Cardiac septum (tissue), 1 donor: ENCODE measurements at regions not wholly inside any gene's neighbourhood (a gene's known extent, or its start where the extent isn't known, plus 50 kb on each side); places are given as distances from the start of the nearest gene placed in this dataset.

Experiments used
- DNase-seq: peaks from one replicate; pipeline ENCODE4 v3.0.0-alpha.2; 2020; ENCODE audit warnings: low spot score
- intact Hi-C: fragments of 100-400 bp; cut with DNase I; formaldehyde crosslinking; loops from one replicate; pipeline ENCODE4 v1.14.0; 2022
- donor health status: DM: no; HTN: no; CAD: no.

DNA sequence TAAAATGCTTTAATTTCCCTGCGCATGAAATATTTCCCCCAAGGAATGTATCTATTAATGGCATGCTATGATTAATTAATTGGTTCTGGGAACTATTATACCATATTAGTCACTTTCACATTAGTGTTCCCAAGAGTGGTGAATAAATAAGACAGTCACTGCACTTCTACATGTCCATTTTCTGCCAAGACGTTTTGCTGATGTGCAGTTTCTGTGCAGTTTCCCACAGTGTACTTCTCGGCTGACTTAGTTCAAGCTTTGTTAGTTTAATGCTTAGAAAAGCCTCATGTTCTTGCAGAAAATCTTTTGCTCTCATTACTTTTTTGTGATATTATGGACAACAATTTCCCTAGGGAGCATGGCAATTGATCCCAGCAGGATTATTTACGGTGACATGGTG lies 1014.5 kb downstream of the BRINP3 start:
- intact Hi-C loops: no loop called here
- no peak for DNase-seq

DNA sequence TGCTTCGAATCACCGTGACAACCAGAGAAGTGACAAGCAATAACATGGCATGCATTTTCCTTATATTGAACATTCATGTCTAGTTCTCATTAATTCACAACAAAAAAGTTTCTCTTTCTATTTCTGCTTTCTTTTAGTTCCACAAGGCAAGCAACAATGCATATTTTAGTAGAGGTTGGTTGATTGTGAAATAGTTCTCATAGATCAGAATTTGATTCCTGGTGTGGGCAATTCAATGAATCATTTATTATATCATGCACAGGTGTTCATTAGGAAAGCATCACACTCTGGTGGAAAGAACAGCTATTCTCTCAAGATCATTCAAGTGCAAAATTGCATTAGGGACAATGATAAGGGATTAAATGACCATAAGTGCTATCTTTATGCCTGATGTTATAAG lies 980.9 kb downstream of the BRINP3 start:
- intact Hi-C loops: no loop called here
- no peak for DNase-seq

DNA sequence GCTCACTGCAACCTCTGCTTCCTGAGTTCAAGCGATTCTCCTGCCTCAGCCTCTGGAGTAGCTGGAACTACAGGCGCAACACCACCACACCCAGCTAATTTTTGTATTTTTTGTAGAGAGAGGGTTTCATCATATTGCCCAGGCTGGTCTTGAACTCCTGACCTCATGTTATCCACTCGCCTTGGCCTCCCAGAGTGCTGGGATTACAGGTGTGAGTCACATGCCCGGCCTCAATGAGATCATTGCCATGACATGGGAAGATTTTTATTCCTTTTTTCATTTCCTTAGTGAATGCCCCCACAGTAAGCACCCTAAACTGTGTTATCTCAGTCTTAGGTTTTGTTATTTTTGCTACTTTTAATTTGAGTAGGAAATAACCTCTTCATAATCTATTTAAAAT lies 977.9 kb downstream of the BRINP3 start:
- intact Hi-C loops: no loop called here
- no peak for DNase-seq

DNA sequence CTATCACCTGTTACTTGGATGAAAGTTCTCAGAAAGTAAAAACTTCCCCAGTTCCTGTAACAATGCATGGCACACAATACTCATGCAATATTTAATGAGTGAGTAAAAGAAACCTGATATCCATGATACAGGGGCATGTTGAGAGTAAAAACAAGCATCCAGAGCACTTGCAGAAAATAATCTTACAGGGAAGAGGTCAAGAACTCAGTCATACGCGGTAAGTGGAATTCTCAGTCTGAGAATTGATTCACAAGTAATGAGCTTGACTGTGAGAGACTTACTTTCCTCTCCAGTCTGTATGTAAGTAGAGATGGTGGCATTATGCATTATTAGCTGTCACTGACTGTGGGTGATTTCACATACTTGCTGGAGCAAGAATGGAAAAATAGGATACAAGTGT lies 976.9 kb downstream of the BRINP3 start:
- no peak for DNase-seq
- intact Hi-C loops: no loop called here

DNA sequence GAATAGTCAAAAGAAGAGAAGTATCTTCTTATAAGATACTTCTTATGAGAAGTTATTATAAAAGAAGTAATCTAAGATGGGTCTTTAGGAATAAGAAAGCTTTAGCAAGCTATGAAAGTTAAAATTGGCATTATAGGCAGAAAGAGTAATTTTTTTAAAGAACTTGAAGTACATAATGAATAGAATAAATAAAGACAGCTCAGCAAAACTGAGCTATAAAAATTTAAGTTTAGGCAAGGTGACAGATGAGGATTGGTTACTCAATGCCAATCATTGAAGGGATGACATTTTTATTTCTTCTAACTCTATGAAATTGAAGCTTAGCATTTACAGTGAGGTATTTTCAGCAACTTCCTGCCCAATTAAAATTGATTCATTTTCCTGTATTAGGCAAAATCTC lies 966.8 kb downstream of the BRINP3 start:
- DNase-seq: no peak
- intact Hi-C loops: no loop called here

DNA sequence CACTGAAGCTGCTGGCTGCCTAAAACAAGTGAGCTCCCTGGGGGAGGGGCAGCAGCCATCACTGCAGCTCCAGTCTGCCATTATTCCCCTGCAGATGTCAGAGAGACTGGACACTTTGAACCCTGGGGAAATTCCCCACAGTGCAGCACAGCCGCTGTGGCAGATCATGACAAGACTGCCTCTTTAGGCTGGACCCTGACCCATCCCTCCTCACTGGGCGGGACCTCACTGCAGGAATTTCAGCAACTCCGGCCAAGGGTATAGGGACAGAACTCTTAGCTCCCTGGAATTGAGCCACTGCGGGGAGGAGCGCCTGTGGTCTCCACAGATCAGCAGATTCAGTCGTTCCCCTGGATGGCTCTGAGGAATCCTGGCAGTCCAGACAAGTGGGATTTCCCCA lies 964.6 kb downstream of the BRINP3 start:
- intact Hi-C loops: no loop called here
- no peak for DNase-seq

DNA sequence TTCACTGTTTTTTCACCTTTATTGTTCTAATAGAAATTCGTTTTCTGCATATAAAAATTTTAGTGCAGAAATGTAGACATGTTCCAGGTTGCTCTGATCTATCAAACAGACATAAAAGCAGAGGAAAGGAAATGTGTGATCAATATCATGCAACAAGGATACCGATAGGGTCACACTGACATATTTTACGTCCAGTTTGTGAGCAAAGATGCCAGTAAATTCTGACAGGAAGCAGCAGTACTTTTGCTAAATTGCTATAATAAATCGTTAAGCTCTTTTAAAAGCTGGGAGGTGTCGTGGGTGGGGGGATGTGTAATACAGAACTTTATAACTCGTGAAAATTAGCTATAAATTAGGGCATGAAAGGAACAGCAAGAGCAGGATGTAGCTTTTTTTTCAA lies 955.2 kb downstream of the BRINP3 start:
- intact Hi-C loops: no loop called here
- DNase-seq: no peak

DNA sequence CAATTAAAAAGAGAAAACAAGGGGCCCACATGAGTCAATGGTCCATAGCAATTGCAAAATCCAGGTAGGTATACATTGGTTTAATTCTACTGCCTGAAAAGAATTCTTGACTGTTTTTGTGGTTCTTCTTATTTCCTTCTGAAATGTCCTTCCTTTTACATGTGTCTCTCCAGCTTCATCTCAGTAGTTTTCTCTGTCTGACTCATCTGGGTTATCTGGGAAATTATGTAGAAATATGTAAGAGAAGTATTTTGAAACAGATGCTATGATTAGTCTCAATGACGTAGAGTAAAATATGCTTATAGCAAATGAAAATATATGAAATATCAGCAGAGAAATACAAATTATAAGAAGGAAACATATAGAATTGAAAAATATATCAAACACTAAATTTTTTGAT lies 953.2 kb downstream of the BRINP3 start:
- intact Hi-C loops: no loop called here

DNA sequence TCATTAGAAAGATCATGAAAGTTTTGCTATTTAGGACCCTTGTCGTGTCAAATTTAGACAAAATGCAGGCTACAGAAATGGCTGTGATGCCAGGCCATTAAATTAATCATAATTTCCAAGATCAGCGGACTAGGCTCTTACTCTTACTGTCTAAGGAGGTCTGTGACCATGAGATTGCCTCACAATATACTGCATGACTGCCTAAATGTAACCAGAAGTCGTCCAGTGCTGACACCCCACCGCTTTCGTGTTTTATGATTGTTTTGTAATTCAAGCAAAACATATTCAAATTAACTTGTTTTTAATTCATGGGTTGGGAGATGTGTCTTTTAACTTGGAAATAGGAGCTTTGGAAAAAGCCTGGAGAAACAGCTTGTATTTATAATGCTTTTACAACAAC lies 947.5 kb downstream of the BRINP3 start:
- DNase-seq: no peak
- intact Hi-C loops: no loop called here

More for the DNA sequence above, 953.2 kb downstream of the BRINP3 start:
- DNase-seq: no peak

DNA sequence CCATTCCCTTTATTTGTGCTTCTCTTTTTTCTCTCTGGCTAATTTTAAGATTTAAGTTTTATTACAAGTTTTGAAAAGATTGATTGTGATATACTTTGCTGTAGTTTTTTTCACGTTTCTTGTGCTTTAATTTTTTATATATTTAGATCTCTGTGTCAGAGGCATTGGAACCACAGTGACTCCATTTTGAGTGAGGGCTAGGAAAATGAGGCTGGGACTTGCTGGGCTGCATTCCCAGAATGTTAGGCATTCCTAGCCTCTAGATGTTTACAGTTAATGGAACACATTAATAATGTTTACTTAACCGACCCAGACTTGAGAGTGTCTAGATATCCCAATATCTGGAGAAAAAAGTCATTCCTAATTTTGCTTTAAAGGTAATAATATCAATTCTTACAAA lies 939.4 kb downstream of the BRINP3 start:
- DNase-seq: no peak
- intact Hi-C loops: no loop called here

DNA sequence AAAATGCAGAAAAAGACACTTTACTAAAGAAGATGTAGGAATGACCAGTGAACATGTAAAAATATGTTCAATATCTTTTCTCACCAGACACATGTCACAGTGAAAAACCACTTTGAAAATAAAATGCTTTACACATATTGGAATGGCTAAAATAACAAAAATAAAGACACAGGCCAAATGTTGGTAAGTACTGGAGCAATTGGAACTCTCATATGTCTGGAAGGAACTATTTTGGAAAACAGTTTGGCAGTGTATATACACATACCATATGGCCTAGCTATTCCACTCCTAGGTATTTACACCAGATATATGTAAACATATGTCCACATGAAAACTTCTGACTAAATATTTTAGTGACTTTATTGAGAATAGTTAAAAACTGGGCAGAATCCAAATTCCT lies 927.2 kb downstream of the BRINP3 start:
- intact Hi-C loops: no loop called here
- no peak for DNase-seq

DNA sequence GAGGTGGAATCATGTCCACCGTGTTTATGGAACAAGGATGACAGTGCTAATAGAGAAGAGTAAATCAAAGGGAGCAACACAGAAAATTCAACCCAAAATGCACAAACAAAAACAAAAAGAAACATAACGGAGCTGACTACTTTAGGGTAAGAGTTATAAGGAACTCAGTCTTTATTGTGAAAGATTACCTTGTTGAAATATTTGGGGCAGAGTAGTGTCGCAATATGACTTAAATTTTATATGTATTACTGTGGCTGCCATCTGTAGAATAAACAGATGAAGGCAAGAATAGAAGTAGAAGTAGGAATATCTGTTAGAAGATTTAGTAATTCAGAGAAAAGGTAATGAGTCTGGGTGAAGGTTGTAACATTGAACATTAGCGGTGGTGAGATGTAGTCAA lies 913.9 kb downstream of the BRINP3 start:
- intact Hi-C loops: no loop called here
- no peak for DNase-seq

DNA sequence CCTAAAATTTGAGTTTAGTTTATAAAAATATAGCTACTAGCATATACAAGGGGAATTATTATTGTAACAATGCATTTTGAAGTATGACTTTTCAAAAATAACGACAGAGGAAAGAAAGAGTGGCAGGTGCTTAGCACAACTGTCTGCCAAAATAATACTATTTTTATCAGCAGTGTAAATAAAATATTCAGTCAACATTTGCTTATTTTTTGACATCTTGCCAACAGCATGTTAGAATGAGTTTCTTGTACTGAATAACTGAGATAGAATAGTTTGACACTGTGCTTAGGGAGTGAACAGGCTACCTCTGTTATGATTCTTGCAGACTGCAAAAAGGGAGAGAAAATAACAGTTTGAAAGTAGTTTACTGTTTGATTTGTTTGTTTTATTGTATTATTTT lies 909.8 kb downstream of the BRINP3 start:
- no peak for DNase-seq
- intact Hi-C loops: no loop called here

DNA sequence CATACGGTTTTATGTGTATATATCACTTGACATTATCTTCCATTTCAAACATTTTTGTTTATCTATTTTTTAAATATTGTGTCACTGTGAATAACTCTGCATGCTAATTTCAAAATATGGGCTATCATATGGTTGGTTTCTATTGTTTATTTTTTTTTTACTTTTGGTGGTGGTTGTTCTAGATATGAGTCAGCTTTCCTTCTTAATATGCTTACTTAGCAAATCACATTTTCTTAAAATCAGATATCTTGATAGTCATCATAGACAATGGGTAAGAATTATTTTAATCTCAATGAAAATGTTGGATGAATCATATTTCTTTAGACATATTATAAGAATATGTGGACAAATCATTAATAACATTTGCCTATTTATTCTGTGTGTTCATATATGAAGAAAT lies 881.5 kb downstream of the BRINP3 start:
- DNase-seq: no peak
- intact Hi-C loops: no loop called here

DNA sequence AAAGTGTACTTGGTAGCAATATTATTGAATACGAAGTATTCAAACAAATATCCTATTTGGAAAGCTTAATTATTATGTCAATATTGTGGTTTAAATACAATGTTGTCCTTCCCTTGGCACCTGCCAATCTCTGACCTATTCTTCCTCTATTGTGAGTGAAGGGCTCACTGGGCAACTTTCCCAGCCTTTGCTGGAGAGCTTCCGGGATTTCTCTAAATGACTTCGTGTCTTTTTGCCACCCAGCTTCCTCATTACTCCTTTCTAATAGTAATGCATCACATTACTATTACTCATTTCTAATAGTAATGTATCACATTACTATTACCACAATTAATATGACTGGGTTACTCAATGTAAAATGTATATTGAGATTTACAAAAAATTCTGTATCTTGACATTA lies 880.6 kb downstream of the BRINP3 start:
- intact Hi-C loops: no loop called here
- no peak for DNase-seq

DNA sequence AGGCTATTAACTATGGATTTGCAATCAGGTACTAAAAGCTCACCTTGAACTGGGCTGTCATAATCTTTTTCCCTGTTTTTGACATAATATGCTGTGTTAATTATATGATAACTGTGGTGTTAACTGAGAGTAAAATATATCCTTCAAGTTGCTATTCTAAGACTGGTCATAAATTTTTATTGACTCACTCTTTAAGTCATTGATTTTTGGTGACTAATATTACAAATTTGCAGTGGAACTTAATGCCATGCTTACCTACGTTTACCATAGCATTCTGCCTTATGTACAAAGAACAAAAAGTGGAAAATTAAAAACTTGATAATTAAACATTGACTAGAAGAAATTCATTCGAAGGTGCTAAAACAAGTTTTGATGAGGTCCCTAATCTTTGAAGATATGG lies 872.4 kb downstream of the BRINP3 start:
- intact Hi-C loops: no loop called here

DNA sequence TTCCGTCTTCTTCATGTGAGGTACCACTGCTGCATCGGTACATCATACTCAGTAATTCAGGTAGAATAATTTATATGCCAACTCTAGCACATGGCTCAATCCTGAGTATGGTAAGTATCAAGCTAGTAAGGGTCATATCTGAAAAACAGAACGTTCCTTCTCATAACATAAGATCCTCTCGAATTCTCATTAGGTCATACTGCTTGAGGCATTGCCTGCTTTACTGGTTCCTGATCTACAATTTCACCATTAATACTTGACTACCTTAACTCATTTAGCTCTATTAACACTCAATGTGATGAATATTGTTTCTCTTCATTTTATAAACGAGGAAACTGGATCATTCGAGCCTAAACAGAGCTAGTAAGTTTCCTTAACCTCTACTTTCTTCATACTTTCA lies 871.6 kb downstream of the BRINP3 start:
- intact Hi-C loops: no loop called here
- DNase-seq: no peak

More for the DNA sequence above, 872.4 kb downstream of the BRINP3 start:
- no peak for DNase-seq

DNA sequence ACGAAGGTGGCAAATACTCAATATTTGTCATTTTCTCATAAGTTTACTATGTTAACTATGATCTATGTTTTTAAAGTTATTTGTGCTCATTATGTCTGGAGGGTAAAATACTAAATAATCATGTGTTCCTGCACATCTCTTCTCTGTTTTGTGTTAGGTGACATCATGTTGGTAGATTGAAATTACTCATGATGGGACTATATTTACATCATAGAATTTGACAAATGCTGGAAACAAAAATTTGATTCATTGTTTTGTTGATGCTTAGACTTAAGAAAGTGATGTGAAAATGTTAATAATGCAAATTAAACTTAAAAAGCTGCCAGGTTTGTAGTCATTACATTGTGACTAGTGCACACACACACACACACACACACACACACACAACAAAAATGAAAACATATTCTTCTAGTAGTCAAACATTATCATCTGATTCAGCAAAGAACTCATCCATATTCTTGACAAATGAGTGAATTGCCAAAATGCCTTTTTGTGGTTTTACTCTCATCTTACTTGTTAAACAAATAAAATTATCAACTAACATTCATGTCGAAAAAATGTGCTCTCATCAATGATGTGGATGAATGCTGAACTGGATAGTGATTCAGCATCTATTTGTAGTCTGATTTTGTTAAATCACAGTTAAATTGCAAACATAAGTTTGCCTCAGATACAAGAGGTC lies 870.7 kb downstream of the BRINP3 start:
- intact Hi-C loops: no loop called here

DNA sequence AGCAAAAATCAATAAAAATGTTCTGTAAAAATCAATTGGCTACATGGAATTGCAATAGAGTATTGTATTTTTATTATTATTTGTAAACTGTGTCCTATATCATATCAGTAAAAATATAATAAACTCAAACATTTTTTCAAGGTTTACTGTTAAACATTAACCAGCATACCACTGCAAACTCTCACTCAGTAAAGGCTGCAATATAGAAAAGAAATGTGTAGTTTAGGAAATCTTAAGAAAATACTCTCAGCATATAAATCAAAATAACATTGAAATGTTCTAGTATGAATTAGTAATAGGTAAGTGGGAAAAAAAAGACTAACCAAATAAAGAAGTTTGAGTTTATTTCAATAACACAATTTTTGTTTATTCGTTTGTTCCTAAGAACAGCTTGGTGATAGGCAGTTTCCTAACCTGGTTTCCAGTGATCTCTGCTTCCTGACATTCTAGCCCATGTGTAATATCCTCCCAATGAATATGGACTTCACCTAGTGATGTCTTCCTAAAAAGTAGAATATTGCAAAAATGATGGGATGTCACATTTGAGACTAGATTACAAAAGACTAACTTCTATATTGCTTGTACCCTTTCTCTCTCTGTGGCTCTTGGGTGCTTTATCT lies 870.1 kb downstream of the BRINP3 start:
- intact Hi-C loops: no loop called here

More for the DNA sequence above, 870.7 kb downstream of the BRINP3 start:
- no peak for DNase-seq

DNA sequence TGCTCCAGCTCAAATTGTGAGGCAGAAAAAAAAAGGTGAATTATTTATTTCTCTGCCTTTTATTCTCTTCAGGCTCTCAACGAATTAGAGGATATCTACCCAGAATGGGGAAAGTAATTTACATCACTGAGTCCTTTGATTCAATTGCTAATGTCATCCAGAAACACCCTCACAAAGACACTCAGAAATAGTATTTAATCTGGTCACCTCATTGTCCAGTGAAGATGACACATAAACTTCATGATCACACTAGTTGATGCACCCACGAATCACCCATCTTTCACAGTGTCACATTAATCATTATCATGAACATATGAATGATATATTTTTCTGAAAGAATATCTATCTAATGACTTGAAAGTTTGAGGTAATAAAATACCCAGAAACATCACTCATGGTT lies 868.5 kb downstream of the BRINP3 start:
- intact Hi-C loops: no loop called here
- DNase-seq: no peak

More for the DNA sequence above, 870.1 kb downstream of the BRINP3 start:
- DNase-seq: no peak

DNA sequence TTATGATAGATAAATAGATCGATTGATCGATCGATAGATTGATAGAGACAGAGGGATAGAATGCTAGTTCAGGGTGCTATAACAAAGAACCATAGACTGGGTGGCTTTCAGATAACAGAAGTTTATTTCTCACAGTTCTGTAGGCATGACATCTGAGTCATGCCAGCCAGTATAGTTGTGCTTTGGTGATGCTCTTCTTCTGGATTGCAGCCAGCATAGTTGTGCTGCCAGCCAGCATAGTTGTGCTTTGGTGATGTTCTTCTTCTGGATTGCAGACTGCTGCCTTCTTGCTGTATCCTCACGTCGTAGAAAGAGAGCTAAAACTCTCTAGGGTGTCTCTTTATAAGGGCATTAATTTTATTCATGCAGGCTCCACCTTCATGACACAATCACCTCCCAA lies 860.8 kb downstream of the BRINP3 start:
- intact Hi-C loops: no loop called here
- DNase-seq: no peak
